Epithelial cell of prostate (primary cell): ENCODE measurements at regions not wholly inside any gene's neighbourhood (a gene's known extent, or its start where the extent isn't known, plus 50 kb on each side); places are given as distances from the start of the nearest gene placed in this dataset.

ENCODE experiments used
- DNase-seq: peaks from one replicate; pipeline ENCODE4 v3.0.0-alpha.2; 2011; ENCODE audit warnings: low read depth, low spot score
- H3K27ac ChIP-seq: fragments of 450-650 bp; 2 replicates; pipeline ENCODE4 v1.5.1; 2017; ENCODE audit warnings: mild to moderate bottlenecking

DNA sequence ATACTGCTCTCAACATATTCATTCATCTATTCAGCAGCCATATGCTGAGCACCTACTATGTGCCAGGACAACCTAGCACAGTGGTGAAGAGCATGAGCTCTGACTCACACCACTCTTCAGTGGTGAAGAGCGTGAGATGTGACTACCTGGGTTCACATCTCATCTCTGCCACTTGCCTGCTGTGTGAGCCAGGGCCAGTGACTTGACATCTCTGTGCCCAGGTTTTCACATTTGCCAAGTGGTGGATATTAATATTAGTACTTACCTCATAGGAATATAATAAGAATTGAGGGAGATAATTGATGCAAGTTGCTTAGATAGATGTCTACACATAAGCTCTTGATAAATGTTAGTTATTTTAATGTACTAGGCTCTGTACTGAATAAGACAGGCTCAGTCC is 488.9 kb downstream of the PTPRU start:
- no peak for DNase-seq

DNA sequence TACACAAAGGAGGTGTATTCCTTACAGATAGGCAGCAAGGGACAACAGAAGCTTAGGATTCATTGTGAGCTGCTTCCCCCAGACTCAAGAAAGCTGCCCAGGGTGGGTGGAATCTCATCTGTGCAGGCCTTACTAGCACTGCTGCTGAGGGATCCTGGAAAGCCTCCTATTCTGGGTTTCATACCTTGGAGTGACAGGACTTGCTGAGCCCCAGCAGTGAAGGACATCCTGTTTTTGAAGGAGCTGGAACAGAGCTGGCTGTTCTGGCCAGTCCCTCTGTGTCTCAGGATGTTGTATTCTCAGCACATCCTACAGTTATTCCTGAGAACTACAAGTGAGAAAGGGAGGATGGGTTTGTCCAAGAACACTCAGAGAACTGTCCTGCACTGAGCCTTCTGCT is 486.3 kb downstream of the PTPRU start:
- no peak for DNase-seq
- H3K27ac ChIP-seq = no peak overlapping the region

More for the DNA sequence above, 488.9 kb downstream of the PTPRU start:
- no peak overlapping the region for H3K27ac ChIP-seq

DNA sequence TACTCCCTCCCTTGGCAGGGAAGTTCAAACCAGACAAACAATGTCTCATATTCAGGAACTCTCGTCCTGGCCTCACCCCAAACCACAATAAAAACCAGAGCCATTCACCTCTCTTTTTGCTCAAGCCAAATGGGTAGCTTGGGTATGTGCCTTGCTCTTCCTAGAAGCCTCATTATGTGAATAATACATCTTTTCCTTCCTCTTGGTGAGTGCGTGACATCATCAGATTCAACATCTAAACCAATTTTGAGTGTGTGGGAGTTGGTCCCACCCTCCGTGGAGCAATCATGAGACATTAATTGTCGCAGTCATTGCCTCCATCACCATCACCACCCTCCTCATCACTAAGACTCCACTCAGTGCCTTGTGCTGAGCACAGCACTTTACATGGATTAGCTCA is 482.9 kb downstream of the PTPRU start:
- peak; percentile 29 for DNase-seq
- H3K27ac ChIP-seq = no peak overlapping the region

DNA sequence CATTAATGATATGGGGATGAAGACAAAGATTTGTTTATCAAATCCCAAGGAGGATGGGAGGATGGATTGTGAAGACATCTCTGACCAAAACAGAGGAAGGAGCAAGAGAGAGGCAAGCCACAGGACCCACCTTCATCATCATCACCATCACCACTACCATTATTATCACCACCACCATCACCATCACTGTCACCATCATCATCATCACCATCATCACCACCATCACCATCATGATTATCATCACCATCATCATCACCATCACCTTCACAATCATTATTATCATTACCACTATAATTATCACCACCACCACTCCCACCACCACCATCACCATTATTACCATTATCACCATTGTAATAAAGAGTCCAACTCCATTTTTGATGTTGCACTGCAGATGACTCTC is 482.5 kb downstream of the PTPRU start:
- no peak overlapping the region for H3K27ac ChIP-seq
- no peak for DNase-seq

DNA sequence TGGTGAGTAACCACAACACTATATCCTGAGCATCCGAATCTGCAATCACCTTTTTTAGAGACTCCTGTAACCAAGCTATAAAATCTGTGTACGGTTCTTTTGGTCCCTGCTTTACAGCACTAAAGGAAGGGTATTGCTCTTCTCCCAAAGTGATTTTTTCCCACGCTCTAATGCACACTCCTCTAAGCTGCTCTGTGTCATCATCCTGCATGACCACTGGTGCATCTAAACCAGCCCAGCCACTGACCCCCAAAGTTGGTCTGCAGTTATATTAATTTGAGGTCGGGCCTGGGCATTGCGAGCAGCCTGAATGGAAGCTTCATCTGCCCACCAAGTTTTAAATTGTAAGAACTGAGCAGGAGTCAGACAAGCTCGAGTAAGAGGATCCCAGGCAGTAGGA is 480.0 kb downstream of the PTPRU start:
- no peak overlapping the region for H3K27ac ChIP-seq

DNA sequence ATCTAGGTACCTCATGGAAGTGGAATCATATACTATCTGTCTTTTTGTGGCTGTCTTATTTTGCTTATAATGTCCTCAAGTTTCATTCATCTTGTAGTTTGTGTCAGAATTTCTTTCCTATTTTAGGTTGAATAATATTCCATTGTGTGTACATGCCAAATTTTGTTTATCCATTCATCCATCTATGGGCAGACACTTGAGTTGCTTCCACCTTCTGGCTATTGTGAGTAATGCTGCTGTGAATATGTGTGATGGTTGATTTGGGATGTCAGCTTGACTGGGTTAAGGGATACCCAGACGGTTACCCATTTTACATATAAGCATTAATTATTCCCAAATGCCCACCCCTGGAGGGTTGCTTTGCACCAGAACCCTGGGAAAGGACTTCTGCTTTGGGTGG is 477.5 kb downstream of the PTPRU start:
- no peak for DNase-seq
- no peak overlapping the region for H3K27ac ChIP-seq

More for the DNA sequence above, 480.0 kb downstream of the PTPRU start:
- DNase-seq = no peak

DNA sequence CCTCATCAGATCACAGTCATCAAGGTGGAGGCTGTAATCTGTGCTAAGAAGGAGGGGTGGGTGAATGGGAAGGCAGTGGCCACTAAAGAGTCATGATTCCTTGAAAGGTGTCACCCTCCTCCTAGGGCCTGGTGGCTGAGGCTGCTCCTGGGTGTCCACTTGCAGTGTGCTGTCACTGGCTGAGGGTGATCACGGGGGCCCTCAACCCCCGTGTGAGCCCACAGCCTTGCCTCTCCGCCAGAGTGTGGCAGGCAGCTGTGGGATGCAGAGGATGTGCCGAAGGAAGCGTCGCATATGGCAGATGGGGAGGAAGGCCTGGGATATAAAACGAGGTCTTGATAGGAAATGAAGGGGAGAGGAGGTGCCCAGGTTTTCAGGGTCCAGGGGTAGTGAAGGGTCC is 476.5 kb downstream of the PTPRU start:
- DNase-seq = no peak
- H3K27ac ChIP-seq = peak overlapping the region; percentile 97

DNA sequence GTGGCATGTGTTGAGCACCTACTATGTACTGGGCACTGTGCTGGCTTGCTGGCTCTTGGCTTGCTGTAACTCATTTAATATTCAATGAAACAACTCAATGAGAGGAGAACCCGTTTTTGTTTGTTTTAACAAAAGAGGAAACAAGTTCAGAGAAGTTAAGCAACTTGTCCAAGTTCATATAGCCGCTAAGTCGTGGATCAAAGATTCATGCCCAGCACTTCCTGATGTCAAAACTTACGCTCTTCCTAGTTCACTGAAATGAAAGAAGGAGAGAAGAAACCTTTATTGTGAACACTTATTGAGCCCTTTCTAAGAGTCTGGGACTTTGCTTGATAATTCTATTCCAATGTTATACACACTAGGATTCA is 475.9 kb downstream of the PTPRU start:
- H3K27ac ChIP-seq = peak overlapping the region; percentile 97
- no peak for DNase-seq

DNA sequence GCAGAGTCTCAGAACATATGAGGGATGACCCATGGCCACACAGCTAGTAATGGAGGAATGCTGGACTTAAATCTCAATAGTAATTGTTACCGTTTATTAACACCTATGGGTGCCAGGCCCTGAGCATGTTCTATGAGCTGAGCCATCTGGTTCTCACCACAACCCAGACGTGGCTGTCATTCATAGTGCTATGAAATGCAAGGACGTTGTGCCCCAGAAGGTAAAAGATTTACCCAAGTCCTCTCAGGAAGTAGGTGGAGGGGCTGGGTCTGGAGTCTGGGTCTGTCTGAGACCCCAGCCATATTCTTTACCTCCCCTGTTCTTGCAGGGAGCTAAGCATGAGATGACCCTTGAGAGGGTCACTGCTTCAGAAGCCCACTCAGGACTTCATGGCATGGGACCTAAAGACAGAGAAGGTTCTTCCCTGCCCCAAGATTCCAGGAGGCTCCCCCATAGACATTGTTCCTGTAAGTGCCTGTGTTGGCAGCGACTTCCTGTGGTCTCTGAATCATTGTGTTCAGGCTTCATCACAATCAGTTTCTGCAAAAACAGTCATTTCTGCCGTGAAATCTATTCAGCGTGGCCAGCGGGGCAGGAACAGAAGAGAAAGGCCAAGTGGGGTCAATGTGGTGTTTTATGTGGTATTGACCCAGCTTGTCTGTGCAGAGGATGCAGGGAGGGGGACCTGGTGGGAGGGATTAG is 475.4 kb downstream of the PTPRU start:
- H3K27ac ChIP-seq = peak overlapping the region; percentile 97
- no peak for DNase-seq

DNA sequence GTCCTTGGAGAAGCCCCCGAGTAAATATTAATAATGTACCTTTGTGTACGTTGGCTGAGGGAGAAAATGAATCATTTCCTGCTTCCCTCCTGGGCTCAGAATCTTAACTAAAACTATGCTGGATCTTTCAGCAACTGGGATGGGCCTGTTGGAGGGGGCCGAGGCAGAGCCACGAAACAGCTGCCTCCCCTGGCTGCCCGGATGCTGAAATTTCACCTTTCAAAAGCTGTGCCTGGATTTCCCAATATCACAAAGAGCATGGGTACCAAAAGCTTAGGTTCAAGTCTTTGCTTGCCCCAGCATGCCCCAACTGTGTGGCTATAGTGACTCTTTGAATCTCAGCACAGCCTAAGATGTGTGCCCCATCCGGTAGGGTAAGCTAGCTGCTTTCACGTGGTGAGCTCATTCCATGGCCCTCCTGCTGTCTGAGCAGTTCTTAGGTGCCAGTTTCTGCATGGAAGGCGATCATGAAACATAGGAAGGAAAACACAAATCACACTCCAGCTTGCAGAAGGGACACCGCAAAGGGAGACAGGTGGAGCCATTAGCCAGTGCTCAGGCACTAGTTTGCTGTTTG is 473.5 kb downstream of the PTPRU start:
- DNase-seq = peak; percentile 95
- peak overlapping the region; percentile 97 for H3K27ac ChIP-seq

DNA sequence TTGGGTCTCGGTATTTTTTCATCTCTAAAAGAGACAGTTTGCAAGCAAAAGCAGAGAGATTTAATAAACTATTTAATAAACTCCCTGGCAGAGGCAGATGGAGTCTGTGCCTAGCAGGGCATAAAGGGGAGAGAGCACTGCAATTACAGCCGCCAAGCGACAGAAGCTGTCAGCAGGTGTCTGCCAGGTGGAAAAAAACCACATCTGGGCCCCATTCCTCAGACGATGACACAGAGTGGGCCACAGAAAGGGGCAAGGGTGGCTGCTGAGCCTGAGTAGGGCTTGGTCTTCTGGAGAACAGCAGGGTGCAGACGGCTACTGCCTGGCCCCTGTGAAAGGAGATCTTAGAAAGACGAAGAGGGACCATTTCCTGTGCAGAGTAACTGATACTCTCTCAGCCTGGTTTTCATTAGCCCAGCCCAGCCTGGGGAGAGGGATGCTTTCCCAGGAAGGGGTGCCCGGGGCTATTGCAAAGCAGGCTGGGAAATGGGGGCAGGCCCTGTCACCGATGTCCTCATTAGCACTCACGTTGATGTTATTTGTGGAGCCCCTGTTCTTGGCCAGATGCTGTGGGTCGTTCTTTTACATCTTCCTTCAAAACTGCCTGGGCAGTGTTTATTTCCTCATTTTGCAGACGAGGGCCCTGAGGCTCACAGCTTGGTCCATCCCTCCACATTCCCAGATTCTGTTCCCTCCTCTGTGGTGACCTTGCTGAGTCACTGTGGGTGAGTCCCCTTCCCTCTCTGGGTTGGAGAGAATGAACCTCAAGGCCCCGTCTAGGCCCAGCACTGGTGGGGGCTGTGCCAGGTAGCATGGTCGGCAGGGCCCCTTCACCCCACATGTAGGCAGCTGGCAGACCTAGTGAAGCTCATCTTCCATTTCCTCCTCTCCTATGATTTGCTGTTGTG is 472.7 kb downstream of the PTPRU start:
- peak overlapping the region; percentile 97 for H3K27ac ChIP-seq
- DNase-seq = peak; percentile 20

DNA sequence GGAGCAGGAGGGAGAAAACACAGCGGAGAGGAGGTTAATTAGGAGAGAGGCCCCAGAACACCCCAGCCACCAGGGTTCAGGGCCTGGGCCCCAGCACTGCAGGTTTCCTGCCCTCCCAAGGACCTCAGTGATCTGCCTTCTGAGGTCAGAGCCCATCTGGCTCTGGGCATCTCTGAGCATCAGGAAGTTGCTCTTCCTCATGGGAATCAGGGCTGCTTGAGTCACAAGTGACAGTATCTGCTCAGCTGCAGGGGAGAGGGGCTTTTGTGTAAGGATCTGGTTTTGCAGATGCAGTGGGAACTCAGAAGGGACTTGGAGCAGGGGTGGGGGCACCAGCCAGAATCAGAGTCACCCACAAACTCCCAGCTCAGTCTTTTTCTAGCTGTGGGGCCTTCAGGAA is 472.1 kb downstream of the PTPRU start:
- peak overlapping the region; percentile 97 for H3K27ac ChIP-seq
- DNase-seq = no peak

DNA sequence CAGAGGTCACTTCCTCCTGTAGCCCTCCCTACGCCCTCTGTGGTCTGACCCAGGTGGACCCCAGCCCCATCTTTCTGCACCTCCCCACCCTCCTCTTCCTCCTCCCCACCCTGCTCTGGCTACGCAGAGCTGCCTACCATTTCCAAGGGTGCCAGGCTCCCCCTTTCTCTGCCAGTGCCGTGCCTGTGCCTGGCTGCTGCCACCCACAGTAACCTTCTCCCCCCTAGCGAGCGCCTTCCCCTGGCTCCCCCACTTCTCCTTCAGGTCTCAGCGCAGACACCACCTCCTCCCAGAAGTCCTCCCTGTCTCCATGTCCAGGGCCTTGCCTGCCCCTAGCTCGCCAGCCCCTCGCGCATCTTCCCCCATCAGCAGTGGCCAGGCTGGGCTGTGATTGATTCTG is 471.5 kb downstream of the PTPRU start:
- peak overlapping the region; percentile 97 for H3K27ac ChIP-seq
- no peak for DNase-seq

DNA sequence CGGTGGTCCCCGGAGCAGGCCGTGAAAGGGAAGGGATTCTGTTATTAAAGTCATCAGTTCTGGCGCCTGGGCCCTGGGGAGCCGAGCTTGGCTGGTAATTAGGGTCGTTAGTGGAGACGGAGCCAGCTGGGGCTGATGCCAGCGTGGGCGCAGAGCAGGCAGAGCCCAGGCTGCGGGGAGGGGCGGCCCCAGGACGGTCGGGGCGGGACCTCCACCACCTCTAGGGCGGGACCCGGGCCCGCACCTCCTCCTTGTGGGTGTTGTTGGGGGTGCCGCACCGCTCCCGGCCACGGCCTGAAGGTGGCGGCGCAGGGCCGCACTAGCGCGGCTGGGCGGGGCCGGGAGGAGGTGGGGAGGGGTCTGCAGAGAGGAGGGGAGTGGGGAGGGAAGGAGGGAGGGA is 470.6 kb downstream of the PTPRU start:
- no peak for DNase-seq

DNA sequence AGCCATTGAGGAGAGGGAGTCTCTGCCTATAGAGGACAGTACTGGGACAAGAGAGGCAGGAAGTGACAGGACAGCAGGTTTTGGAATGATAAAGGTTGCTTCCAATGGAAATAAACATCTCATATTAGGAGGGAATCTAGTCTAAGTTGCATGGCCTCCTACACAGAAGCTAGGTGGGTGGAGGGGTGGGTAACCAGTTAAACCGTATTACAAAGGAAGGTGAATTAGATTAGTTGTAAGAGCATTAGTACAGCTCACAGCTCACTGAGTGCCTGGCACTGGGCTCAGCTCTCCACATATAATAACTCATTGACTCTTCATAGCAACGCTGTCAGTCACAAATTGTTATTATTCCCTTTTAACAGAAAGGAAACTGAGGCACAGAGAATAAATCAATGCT is 468.1 kb downstream of the PTPRU start:
- no peak for DNase-seq
- H3K27ac ChIP-seq = no peak overlapping the region

More for the DNA sequence above, 470.6 kb downstream of the PTPRU start:
- no peak overlapping the region for H3K27ac ChIP-seq

DNA sequence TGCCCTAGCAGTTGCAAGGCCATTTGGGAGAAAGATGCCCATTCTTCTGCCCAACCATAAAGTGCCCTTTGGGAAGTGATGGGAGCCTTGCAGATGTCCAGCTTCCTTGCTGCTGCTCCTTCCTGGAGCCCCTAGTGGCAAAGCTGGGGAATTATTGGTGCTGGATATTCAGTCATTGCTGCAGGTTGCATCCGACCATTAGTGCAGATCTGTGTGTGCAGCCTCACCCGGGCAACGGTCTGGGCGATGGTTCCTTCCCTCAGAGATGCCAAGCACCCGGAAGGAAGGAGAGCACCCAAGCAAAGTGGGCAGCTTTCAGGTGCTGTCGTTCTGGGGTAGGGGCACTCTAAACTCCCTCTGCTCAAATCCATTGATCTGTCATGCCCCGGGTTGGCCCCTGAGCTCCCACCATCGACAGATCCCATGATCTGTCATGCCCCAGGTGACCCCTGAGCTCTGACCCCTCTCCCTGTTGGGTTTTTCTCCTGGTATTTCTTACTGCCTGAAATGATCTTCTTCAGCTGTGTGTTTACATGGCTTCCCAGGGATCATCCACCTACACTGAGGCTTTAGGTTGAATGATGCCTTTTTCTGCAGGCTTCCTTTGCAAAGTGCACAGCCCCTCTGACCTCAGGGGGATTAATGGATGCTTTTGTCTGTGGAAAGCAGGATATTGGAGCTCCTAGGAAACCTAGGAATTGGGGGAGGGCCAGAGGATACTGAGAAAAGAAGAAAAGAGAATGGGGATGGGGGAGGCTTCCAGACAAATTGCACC is 467.5 kb downstream of the PTPRU start:
- no peak for DNase-seq
- no peak overlapping the region for H3K27ac ChIP-seq

DNA sequence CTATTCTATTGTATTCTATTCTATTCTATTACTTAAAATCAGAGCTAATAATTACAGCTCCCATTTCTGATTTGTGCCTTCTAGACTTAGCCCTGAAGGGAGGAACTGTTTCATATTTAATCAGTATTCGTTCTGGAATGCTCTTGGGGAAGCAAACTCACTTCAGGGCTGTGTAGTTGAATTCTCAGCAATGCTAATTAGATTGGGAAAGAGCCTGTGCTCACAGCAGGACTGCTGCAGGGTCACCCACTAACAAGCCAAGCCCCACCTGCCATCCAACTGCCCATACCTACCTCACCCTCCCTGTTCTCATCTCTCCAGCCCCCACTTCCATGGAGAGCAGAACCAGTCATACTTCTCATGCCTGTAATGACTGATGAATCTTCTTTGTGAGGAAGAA is 464.2 kb downstream of the PTPRU start:
- no peak for DNase-seq

DNA sequence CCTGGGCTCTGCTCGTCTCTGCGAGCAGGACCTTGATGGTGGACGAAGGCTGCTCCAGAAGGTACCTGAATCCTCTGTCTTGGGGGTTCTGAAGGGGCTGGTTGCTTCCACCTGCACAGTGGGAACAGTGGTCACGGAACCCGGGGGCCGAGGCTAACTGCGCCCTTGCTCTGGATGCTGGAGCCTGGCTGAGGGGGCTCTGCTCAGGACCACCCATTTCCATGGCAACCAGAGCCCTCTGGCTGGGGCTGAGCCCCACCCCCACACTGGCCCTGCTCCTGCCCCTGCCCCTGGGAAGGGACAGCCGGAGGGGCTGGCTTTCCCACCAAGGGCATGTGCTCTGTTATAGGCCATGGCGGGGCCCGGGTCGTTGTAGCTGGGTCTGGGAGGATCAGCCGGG is 462.3 kb downstream of the PTPRU start:
- DNase-seq = no peak
- H3K27ac ChIP-seq = no peak overlapping the region

More for the DNA sequence above, 464.2 kb downstream of the PTPRU start:
- H3K27ac ChIP-seq = no peak overlapping the region

DNA sequence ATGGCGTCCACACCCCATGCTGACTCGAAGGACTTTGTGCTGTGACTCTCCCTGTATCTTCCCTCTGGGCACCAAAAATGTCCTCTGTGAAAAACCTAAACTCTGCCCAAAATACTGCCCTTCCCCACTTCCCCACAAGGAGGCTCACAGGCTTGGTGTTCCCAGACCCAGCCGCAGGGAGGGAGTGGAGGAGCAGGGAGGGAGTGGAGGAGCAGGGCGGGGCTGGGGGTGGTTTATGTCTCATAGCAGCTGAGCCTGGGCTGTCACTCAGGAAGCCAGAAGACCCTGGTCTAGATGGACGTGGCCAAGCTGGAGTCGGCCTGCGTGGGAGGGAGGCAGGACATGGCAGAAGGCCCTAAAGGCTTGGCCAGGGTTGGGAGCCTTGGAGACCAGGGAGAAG is 461.7 kb downstream of the PTPRU start:
- no peak overlapping the region for H3K27ac ChIP-seq
- DNase-seq = no peak

DNA sequence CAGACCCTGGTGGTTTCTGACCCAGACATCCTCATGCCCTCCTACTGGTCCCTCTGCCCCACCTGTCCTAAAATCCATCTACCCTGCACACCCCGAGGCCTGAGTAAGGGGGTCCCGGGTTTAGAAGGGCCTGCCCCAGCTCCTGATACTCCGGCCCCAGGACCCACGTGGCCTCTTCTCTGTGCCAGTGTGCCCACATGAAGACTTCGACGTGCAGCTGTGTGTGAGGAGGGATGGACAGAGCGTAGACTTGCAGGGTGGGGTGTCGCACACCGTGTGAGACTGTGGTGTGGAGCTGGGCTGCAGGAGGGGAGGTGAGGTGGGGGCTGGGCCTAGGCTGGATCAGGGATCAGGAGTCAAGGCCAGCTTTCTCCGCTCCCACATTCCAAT is 461.1 kb downstream of the PTPRU start:
- H3K27ac ChIP-seq = no peak overlapping the region
- DNase-seq = no peak
